ENCODE measurements at regions not wholly inside any gene's neighbourhood (a gene's known extent, or its start where the extent isn't known, plus 50 kb on each side); places are given as distances from the start of the nearest gene placed in this dataset.

- H3K4me3 ChIP-seq = no peak overlapping the region
- no peaks in the 10 kb centered on the region for H3K36me3 ChIP-seq
- no peaks in the 10 kb centered on the region for H3K9me3 ChIP-seq
- H3K27ac ChIP-seq = no peak overlapping the region
- H3K27me3 ChIP-seq = no peaks in the 10 kb centered on the region
- ATAC-seq = no peak
- intact Hi-C loops (cut with DNase I) = no loop called here
- no peak for DNase-seq
- no peaks in the 10 kb centered on the region for H3K4me1 ChIP-seq
- TF ChIP-seq, protein P1, sequence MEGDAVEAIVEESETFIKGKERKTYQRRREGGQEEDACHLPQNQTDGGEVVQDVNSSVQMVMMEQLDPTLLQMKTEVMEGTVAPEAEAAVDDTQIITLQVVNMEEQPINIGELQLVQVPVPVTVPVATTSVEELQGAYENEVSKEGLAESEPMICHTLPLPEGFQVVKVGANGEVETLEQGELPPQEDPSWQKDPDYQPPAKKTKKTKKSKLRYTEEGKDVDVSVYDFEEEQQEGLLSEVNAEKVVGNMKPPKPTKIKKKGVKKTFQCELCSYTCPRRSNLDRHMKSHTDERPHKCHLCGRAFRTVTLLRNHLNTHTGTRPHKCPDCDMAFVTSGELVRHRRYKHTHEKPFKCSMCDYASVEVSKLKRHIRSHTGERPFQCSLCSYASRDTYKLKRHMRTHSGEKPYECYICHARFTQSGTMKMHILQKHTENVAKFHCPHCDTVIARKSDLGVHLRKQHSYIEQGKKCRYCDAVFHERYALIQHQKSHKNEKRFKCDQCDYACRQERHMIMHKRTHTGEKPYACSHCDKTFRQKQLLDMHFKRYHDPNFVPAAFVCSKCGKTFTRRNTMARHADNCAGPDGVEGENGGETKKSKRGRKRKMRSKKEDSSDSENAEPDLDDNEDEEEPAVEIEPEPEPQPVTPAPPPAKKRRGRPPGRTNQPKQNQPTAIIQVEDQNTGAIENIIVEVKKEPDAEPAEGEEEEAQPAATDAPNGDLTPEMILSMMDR (IDR thresholded peaks at IDR 0.05) = no peak
Measured at GRCh38 chr14:104528496-104528895, 51.1 kb upstream of the C14orf180 start.
